ENCODE measurements at regions not wholly inside any gene's neighbourhood (a gene's known extent, or its start where the extent isn't known, plus 50 kb on each side); places are given as distances from the start of the nearest gene placed in this dataset.
A peak's percentile ranks its signal among the peaks of the same experiment; 100 is the strongest.

GRCh38 chr12:85358715-85359114, 78.7 kb downstream of the ALX1 start:
- TF ChIP-seq CTCF (conservative IDR thresholded peaks at IDR 0.05 in 1 of 2, IDR thresholded peaks at IDR 0.05 in 1 of 2; ENCODE audit: low read depth in 1 of 2, low read length in 2 of 2) (no peak), EZH2 (IDR thresholded peaks at IDR 0.05; ENCODE audit: low read length, missing control alignments) (no peak)
- Histone ChIP-seq H2AFZ (ENCODE audit: low read length) (no peak overlapping the region), H3K27me3 (ENCODE audit: control insufficient read depth, insufficient read depth, low read length) (no peaks in the 10 kb centered on the region), H3K27ac (ENCODE audit: insufficient read depth, low read length) (no peak overlapping the region), H3K36me3 (ENCODE audit: control insufficient read depth, insufficient read depth, low read length) (no peaks in the 10 kb centered on the region), H4K20me1 (ENCODE audit: control insufficient read depth, extremely low read depth, insufficient read depth, low read length) (no peaks in the 10 kb centered on the region), H3K9me3 (ENCODE audit: control insufficient read depth, insufficient read depth, low read depth, low read length) (no peaks in the 10 kb centered on the region), H3K4me2 (ENCODE audit: extremely low read depth, insufficient read depth, low read length) (no peak overlapping the region), H3K4me1 (ENCODE audit: control insufficient read depth, extremely low read depth, insufficient read depth, low read length) (no peaks in the 10 kb centered on the region), H3K4me3 (replicated peaks in 1 of 4; ENCODE audit: control extremely low read depth in 1 of 4, insufficient read depth in 1 of 4, low read depth in 3 of 4, low read length in 4 of 4) (no peak overlapping the region), H3K79me2 (ENCODE audit: control insufficient read depth, insufficient read depth, low read length) (no peaks in the 10 kb centered on the region), H3K9ac (ENCODE audit: insufficient read depth, low read length) (no peak overlapping the region)
- no peak for DNase-seq (ENCODE audit: low read depth in 2 of 2)

- Histone ChIP-seq H3K4me1 (ENCODE audit: control insufficient read depth, extremely low read depth, insufficient read depth, low read length) (no peaks in the 10 kb centered on the region), H4K20me1 (ENCODE audit: control insufficient read depth, extremely low read depth, insufficient read depth, low read length) (no peaks in the 10 kb centered on the region), H3K9ac (ENCODE audit: insufficient read depth, low read length) (no peak overlapping the region), H3K4me2 (ENCODE audit: extremely low read depth, insufficient read depth, low read length) (no peak overlapping the region), H3K4me3 (replicated peaks in 1 of 4; ENCODE audit: control extremely low read depth in 1 of 4, insufficient read depth in 1 of 4, low read depth in 3 of 4, low read length in 4 of 4) (no peak overlapping the region), H2AFZ (ENCODE audit: low read length) (no peak overlapping the region), H3K27me3 (ENCODE audit: control insufficient read depth, insufficient read depth, low read length) (no peaks in the 10 kb centered on the region), H3K36me3 (ENCODE audit: control insufficient read depth, insufficient read depth, low read length) (no peaks in the 10 kb centered on the region), H3K27ac (ENCODE audit: insufficient read depth, low read length) (no peak overlapping the region), H3K79me2 (ENCODE audit: control insufficient read depth, insufficient read depth, low read length) (no peaks in the 10 kb centered on the region), H3K9me3 (ENCODE audit: control insufficient read depth, insufficient read depth, low read depth, low read length) (no peaks in the 10 kb centered on the region)
- peak in 1 of 2 donors; percentile 12 for DNase-seq (ENCODE audit: low read depth in 2 of 2)
- TF ChIP-seq CTCF (conservative IDR thresholded peaks at IDR 0.05 in 1 of 2, IDR thresholded peaks at IDR 0.05 in 1 of 2; ENCODE audit: low read depth in 1 of 2, low read length in 2 of 2), result no peak
- no peak for TF ChIP-seq EZH2 (IDR thresholded peaks at IDR 0.05; ENCODE audit: low read length, missing control alignments)
Measured at GRCh38 chr12:85363382-85364190, 83.6 kb downstream of the ALX1 start.

GRCh38 chr12:85367936-85368335, 87.9 kb downstream of the ALX1 start:
- Histone ChIP-seq H4K20me1 (ENCODE audit: control insufficient read depth, extremely low read depth, insufficient read depth, low read length) (no peaks in the 10 kb centered on the region), H3K4me2 (ENCODE audit: extremely low read depth, insufficient read depth, low read length) (no peak overlapping the region), H3K27ac (ENCODE audit: insufficient read depth, low read length) (no peak overlapping the region), H3K9me3 (ENCODE audit: control insufficient read depth, insufficient read depth, low read depth, low read length) (no peaks in the 10 kb centered on the region), H3K9ac (ENCODE audit: insufficient read depth, low read length) (no peak overlapping the region), H3K27me3 (ENCODE audit: control insufficient read depth, insufficient read depth, low read length) (no peaks in the 10 kb centered on the region), H3K4me3 (replicated peaks in 1 of 4; ENCODE audit: control extremely low read depth in 1 of 4, insufficient read depth in 1 of 4, low read depth in 3 of 4, low read length in 4 of 4) (no peak overlapping the region), H3K79me2 (ENCODE audit: control insufficient read depth, insufficient read depth, low read length) (no peaks in the 10 kb centered on the region), H2AFZ (ENCODE audit: low read length) (no peak overlapping the region), H3K36me3 (ENCODE audit: control insufficient read depth, insufficient read depth, low read length) (no peaks in the 10 kb centered on the region), H3K4me1 (ENCODE audit: control insufficient read depth, extremely low read depth, insufficient read depth, low read length) (no peaks in the 10 kb centered on the region)
- DNase-seq (ENCODE audit: low read depth in 2 of 2), result no peak
- TF ChIP-seq EZH2 (IDR thresholded peaks at IDR 0.05; ENCODE audit: low read length, missing control alignments) (no peak), CTCF (conservative IDR thresholded peaks at IDR 0.05 in 1 of 2, IDR thresholded peaks at IDR 0.05 in 1 of 2; ENCODE audit: low read depth in 1 of 2, low read length in 2 of 2) (no peak)
